ENCODE measurements at regions not wholly inside any gene's neighbourhood (a gene's known extent, or its start where the extent isn't known, plus 50 kb on each side); places are given as distances from the start of the nearest gene placed in this dataset.

GRCh38 chr13:83538636-83539035 lies 343.6 kb downstream of the SLITRK1 start:
- Histone ChIP-seq H3F3A (replicated peaks; ENCODE audit: low read depth) (no peaks in the 10 kb centered on the region), H3K36me3 (ENCODE audit: insufficient read depth) (no peaks in the 10 kb centered on the region), H3K4me3 (no peak overlapping the region), H3K27me3 (ENCODE audit: insufficient read depth) (no peaks in the 10 kb centered on the region), H3K27ac (ENCODE audit: low read depth) (no peak overlapping the region), H3K79me2 (replicated peaks; ENCODE audit: insufficient read depth) (no peaks in the 10 kb centered on the region), H3K9me2 (ENCODE audit: insufficient read depth) (peaks cover 7% of the 10 kb centered on the region; the same call in 1 of the 2 replicates), H2AFZ (no peak overlapping the region), H3K4me2 (no peak overlapping the region), H4K20me1 (replicated peaks; ENCODE audit: insufficient read depth) (no peaks in the 10 kb centered on the region), H3K4me1 (ENCODE audit: insufficient read depth) (no peaks in the 10 kb centered on the region)
- no peak for DNase-seq (ENCODE audit: low spot score)
- TF ChIP-seq EZH2phosphoT487 (IDR thresholded peaks at IDR 0.05; ENCODE audit: unreplicated experiment), result no peak
- no peak for TF ChIP-seq CREB1 (CRISPR knock-in tag; IDR thresholded peaks at IDR 0.05; ENCODE audit: low read depth)
- TF ChIP-seq JUNB (IDR thresholded peaks at IDR 0.05; ENCODE audit: unreplicated experiment), result no peak
- no peak for TF ChIP-seq POLR2AphosphoS5 (IDR thresholded peaks at IDR 0.05; ENCODE audit: low read depth)
- no peak for TF ChIP-seq CTCF (conservative IDR thresholded peaks at IDR 0.05; ENCODE audit: low read depth in 2 of 2)
- TF ChIP-seq ZNF331 (CRISPR knock-in tag; IDR thresholded peaks at IDR 0.05; ENCODE audit: low read depth), result no peak
- TF ChIP-seq ETS1 (IDR thresholded peaks at IDR 0.05), result no peak
- TF ChIP-seq REST (IDR thresholded peaks at IDR 0.05; ENCODE audit: unreplicated experiment), result no peak
- Mint-ChIP-seq H3K4me1 (no peaks in the 10 kb centered on the region), H3K9me3 (peaks cover 22% of the 10 kb centered on the region), H3K4me3 (no peak overlapping the region), H3K27me3 (ENCODE audit: insufficient read depth, low read depth, poor library complexity) (no peaks in the 10 kb centered on the region), H3K27ac (no peak overlapping the region), H3K36me3 (ENCODE audit: low read depth) (peaks cover 15% of the 10 kb centered on the region; the same call in 2 of the 3 replicates)
- ATAC-seq, result no peak

GRCh38 chr13:83536941-83537340 lies 345.3 kb downstream of the SLITRK1 start:
- no peak overlapping the region for H3K27ac Mint-ChIP-seq
- H3K36me3 Mint-ChIP-seq (ENCODE audit: low read depth), result peaks cover 15% of the 10 kb centered on the region; the same call in 2 of the 3 replicates
- Histone ChIP-seq H3K4me2 (no peak overlapping the region), H4K20me1 (replicated peaks; ENCODE audit: insufficient read depth) (no peaks in the 10 kb centered on the region), H3K36me3 (ENCODE audit: insufficient read depth) (no peaks in the 10 kb centered on the region), H3K27ac (ENCODE audit: low read depth) (no peak overlapping the region), H3K4me3 (no peak overlapping the region), H3K79me2 (replicated peaks; ENCODE audit: insufficient read depth) (no peaks in the 10 kb centered on the region), H3K4me1 (ENCODE audit: insufficient read depth) (no peaks in the 10 kb centered on the region), H3F3A (replicated peaks; ENCODE audit: low read depth) (no peaks in the 10 kb centered on the region), H3K9me2 (ENCODE audit: insufficient read depth) (peaks cover 7% of the 10 kb centered on the region; the same call in 1 of the 2 replicates), H3K27me3 (ENCODE audit: insufficient read depth) (no peaks in the 10 kb centered on the region), H2AFZ (no peak overlapping the region)
- DNase-seq (ENCODE audit: low spot score) (no peak), ATAC-seq (no peak)
- peaks cover 22% of the 10 kb centered on the region for H3K9me3 Mint-ChIP-seq
- H3K4me3 Mint-ChIP-seq, result no peak overlapping the region
- H3K27me3 Mint-ChIP-seq (ENCODE audit: insufficient read depth, low read depth, poor library complexity), result no peaks in the 10 kb centered on the region
- no peaks in the 10 kb centered on the region for H3K4me1 Mint-ChIP-seq
- TF ChIP-seq ZNF462 (CRISPR knock-in tag; IDR thresholded peaks at IDR 0.05), result no peak
